SU-DHL-6 (cell line): ENCODE measurements at regions not wholly inside any gene's neighbourhood (a gene's known extent, or its start where the extent isn't known, plus 50 kb on each side); places are given as distances from the start of the nearest gene placed in this dataset.

Experiments
- H2AFZ ChIP-seq: fragments of 200-600 bp; sonication (generic); 2 replicates; pipeline ENCODE4 v1.6.1; 2014; ENCODE audit warnings: low read depth, mild to moderate bottlenecking, moderate library complexity, mixed read lengths, antibody characterized with exemption, low read length; ENCODE audit not compliant: severe bottlenecking
- H3F3A ChIP-seq: fragments of 200-600 bp; shearing (Covaris generic); 2 replicates; pipeline ENCODE4 v1.6.0; 2016; ENCODE audit warnings: antibody characterized with exemption, mild to moderate bottlenecking; ENCODE audit not compliant: insufficient read depth
- H3K27ac ChIP-seq: fragments of 200-600 bp; sonication (generic); 2 replicates; pipeline ENCODE4 v1.5.1; 2016; ENCODE audit warnings: low read depth, mild to moderate bottlenecking, low read length, moderate library complexity, mixed read lengths
- H3K27me3 ChIP-seq: fragments of 200-600 bp; sonication (generic), shearing (Covaris generic); 2 replicates; pipeline ENCODE4 v1.6.0; 2014; ENCODE audit warnings: mild to moderate bottlenecking, low read length
- H3K36me3 ChIP-seq: fragments of 200-600 bp; sonication (generic); 2 replicates; pipeline ENCODE4 v1.6.1; 2014; ENCODE audit warnings: mild to moderate bottlenecking, low read length, mixed read lengths
- H3K4me2 ChIP-seq: fragments of 300-600, 200-600 bp; shearing (Covaris generic), sonication (generic); 2 replicates; pipeline ENCODE4 v1.6.0; 2014; ENCODE audit warnings: low read length, low read depth, mild to moderate bottlenecking; ENCODE audit not compliant: poor library complexity, severe bottlenecking
- H3K4me3 ChIP-seq: fragments of 200-600 bp; sonication (generic); 2 replicates; pipeline ENCODE4 v1.5.1; 2014; ENCODE audit warnings: antibody characterized with exemption, low read length, mild to moderate bottlenecking, mixed read lengths; ENCODE audit not compliant: insufficient read depth, poor library complexity, severe bottlenecking
- H3K79me2 ChIP-seq: fragments of 200-600 bp; sonication (generic); 2 replicates; pipeline ENCODE4 v1.6.1; 2014; ENCODE audit warnings: mild to moderate bottlenecking, low read length, moderate library complexity; ENCODE audit not compliant: insufficient read depth
- H3K9ac ChIP-seq: fragments of 200-600 bp; sonication (generic); 2 replicates; pipeline ENCODE4 v1.7.0; 2014; ENCODE audit warnings: mild to moderate bottlenecking, low read length
- H3K9me2 ChIP-seq: fragments of 200-600 bp; sonication (generic); replicated peaks from 2 replicates; pipeline ENCODE4 v1.6.1; 2014; ENCODE audit warnings: low read length; ENCODE audit not compliant: insufficient read depth
- H3K9me3 ChIP-seq: fragments of 200-600 bp; sonication (generic); 2 replicates; pipeline ENCODE4 v1.6.1; 2014; ENCODE audit warnings: low read length, mixed read lengths; ENCODE audit not compliant: insufficient read depth
- H4K20me1 ChIP-seq: fragments of 200-600 bp; sonication (generic); 2 replicates; pipeline ENCODE4 v1.6.1; 2014; ENCODE audit warnings: low read depth, mild to moderate bottlenecking, antibody characterized with exemption, low read length, moderate library complexity, mixed read lengths
- CTCF ChIP-seq: fragments of 200-600 bp; sonication (generic); IDR thresholded peaks from one replicate; pipeline ENCODE4 v1.5.1; 2017; ENCODE audit warnings: antibody characterized with exemption, mild to moderate bottlenecking, low read length, moderate library complexity; ENCODE audit not compliant: insufficient read depth, poor library complexity, severe bottlenecking
- EZH2phosphoT487 ChIP-seq: fragments of 200-600 bp; sonication (generic), shearing (Covaris generic); conservative IDR thresholded peaks from 2 replicates; pipeline ENCODE4 v1.6.1; 2018; ENCODE audit warnings: mild to moderate bottlenecking, antibody characterized with exemption, low read length, moderate library complexity, mixed read lengths

- Histone ChIP-seq H3K27ac (no peak overlapping the region), H3K36me3 (no peaks in the 10 kb centered on the region), H2AFZ (no peak overlapping the region), H4K20me1 (no peaks in the 10 kb centered on the region), H3K4me2 (no peak overlapping the region), H3K79me2 (no peaks in the 10 kb centered on the region), H3F3A (no peaks in the 10 kb centered on the region), H3K27me3 (no peaks in the 10 kb centered on the region), H3K9me2 (no peaks in the 10 kb centered on the region), H3K9me3 (no peaks in the 10 kb centered on the region), H3K4me3 (no peak overlapping the region), H3K9ac (no peak overlapping the region)
- TF ChIP-seq CTCF (no peak), EZH2phosphoT487 (no peak)
Observed at GRCh38 chr1:106603616-106604015, 452.9 kb upstream of the PRMT6 start.

GRCh38 chr1:106608841-106609240, 447.6 kb upstream of the PRMT6 start:
- no peaks in the 10 kb centered on the region for H3F3A ChIP-seq

GRCh38 chr1:106613068-106613467, 443.4 kb upstream of the PRMT6 start:
- TF ChIP-seq CTCF (no peak), EZH2phosphoT487 (no peak)
- H2AFZ ChIP-seq: no peak overlapping the region
- H3K9me2 ChIP-seq: no peaks in the 10 kb centered on the region
- no peaks in the 10 kb centered on the region for H4K20me1 ChIP-seq
- H3K4me3 ChIP-seq: no peak overlapping the region
- H3K4me2 ChIP-seq: no peak overlapping the region
- no peaks in the 10 kb centered on the region for H3K79me2 ChIP-seq
- no peak overlapping the region for H3K27ac ChIP-seq
- no peaks in the 10 kb centered on the region for H3K27me3 ChIP-seq
- H3K36me3 ChIP-seq: no peaks in the 10 kb centered on the region
- H3K9me3 ChIP-seq: no peaks in the 10 kb centered on the region
- H3K9ac ChIP-seq: no peak overlapping the region
- no peaks in the 10 kb centered on the region for H3F3A ChIP-seq

More at GRCh38 chr1:106608841-106609240, 447.6 kb upstream of the PRMT6 start:
- Histone ChIP-seq H3K79me2 (no peaks in the 10 kb centered on the region), H3K9me2 (no peaks in the 10 kb centered on the region), H3K27ac (no peak overlapping the region), H3K36me3 (no peaks in the 10 kb centered on the region), H3K27me3 (no peaks in the 10 kb centered on the region), H3K9ac (no peak overlapping the region), H3K4me3 (no peak overlapping the region), H3K4me2 (no peak overlapping the region), H2AFZ (no peak overlapping the region), H3K9me3 (no peaks in the 10 kb centered on the region), H4K20me1 (no peaks in the 10 kb centered on the region)
- TF ChIP-seq CTCF (no peak), EZH2phosphoT487 (no peak)
